OCI-LY7 (cell line): ENCODE measurements at regions not wholly inside any gene's neighbourhood (a gene's known extent, or its start where the extent isn't known, plus 50 kb on each side); places are given as distances from the start of the nearest gene placed in this dataset.

Source experiments
- CTCF ChIP-seq: fragments of 200-600 bp; sonication (generic); conservative IDR thresholded peaks from 2 replicates; pipeline ENCODE4 v1.5.1; 2014; ENCODE audit warnings: mild to moderate bottlenecking, antibody characterized with exemption, low read length, moderate library complexity, mixed read lengths
- EZH2phosphoT487 ChIP-seq: fragments of 200-600 bp; sonication (generic); IDR thresholded peaks from 2 replicates; pipeline ENCODE4 v1.6.1; 2018; ENCODE audit warnings: low read depth, borderline replicate concordance, mild to moderate bottlenecking, mixed run types, antibody characterized with exemption, low read length, moderate library complexity, mixed read lengths

GRCh38 chr3:73743551-73743950 lies 118.8 kb upstream of the PDZRN3 start:
- TF ChIP-seq CTCF (no peak), EZH2phosphoT487 (no peak)
